ENCODE measurements at regions not wholly inside any gene's neighbourhood (a gene's known extent, or its start where the extent isn't known, plus 50 kb on each side); places are given as distances from the start of the nearest gene placed in this dataset.

DNA sequence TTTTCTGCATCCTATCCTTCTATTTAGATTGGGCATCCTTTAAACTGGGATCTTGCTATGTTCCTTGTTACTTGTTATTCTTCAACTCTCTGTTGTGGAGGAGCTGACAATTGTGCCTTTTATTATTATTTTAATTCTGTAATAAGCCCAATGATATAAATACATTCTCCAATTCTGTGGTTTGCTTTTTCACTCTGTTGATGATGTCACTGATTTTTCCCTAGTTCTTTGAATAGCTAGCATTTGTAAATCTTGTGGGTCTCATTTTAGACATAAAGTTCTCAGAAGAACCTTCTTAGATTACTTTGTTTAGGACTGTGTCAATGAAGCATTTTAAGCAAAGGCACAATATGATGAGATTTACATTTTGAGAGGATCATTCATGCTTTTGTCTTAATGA, 79.5 kb upstream of the SLC8A1 start:
- TF ChIP-seq TAF1 (IDR thresholded peaks at IDR 0.05; ENCODE audit: borderline replicate concordance, insufficient read depth, low read length) (no peak), POLR2AphosphoS5 (IDR thresholded peaks at IDR 0.05; ENCODE audit: low read depth, low read length) (no peak), SIN3A (IDR thresholded peaks at IDR 0.05; ENCODE audit: borderline replicate concordance, insufficient read depth, low read length) (no peak)
- TF ChIP-seq, protein P1, sequence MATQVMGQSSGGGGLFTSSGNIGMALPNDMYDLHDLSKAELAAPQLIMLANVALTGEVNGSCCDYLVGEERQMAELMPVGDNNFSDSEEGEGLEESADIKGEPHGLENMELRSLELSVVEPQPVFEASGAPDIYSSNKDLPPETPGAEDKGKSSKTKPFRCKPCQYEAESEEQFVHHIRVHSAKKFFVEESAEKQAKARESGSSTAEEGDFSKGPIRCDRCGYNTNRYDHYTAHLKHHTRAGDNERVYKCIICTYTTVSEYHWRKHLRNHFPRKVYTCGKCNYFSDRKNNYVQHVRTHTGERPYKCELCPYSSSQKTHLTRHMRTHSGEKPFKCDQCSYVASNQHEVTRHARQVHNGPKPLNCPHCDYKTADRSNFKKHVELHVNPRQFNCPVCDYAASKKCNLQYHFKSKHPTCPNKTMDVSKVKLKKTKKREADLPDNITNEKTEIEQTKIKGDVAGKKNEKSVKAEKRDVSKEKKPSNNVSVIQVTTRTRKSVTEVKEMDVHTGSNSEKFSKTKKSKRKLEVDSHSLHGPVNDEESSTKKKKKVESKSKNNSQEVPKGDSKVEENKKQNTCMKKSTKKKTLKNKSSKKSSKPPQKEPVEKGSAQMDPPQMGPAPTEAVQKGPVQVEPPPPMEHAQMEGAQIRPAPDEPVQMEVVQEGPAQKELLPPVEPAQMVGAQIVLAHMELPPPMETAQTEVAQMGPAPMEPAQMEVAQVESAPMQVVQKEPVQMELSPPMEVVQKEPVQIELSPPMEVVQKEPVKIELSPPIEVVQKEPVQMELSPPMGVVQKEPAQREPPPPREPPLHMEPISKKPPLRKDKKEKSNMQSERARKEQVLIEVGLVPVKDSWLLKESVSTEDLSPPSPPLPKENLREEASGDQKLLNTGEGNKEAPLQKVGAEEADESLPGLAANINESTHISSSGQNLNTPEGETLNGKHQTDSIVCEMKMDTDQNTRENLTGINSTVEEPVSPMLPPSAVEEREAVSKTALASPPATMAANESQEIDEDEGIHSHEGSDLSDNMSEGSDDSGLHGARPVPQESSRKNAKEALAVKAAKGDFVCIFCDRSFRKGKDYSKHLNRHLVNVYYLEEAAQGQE (IDR thresholded peaks at IDR 0.05; ENCODE audit: insufficient read depth in 1 of 2, low read depth in 2 of 2, low read length in 2 of 2): no peak
